ENCODE measurements at regions not wholly inside any gene's neighbourhood (a gene's known extent, or its start where the extent isn't known, plus 50 kb on each side); places are given as distances from the start of the nearest gene placed in this dataset.
A peak's percentile ranks its signal among the peaks of the same experiment; 100 is the strongest.

GRCh38 chr5:101404531-101404930, 501.4 kb upstream of the ST8SIA4 start:
- H3K36me3 ChIP-seq (ENCODE audit: control insufficient read depth, insufficient read depth, low read length), result no peaks in the 10 kb centered on the region
- H2AFZ ChIP-seq, result no peak overlapping the region
- no peak overlapping the region for H3K9ac ChIP-seq
- H3K9me3 ChIP-seq (ENCODE audit: control insufficient read depth, low read length), result no peaks in the 10 kb centered on the region
- H3K4me1 ChIP-seq, result no peaks in the 10 kb centered on the region
- no peak overlapping the region for H3K27ac ChIP-seq
- no peak for TF ChIP-seq CTCF (IDR thresholded peaks at IDR 0.05)
- no peak overlapping the region for H3K4me2 ChIP-seq (ENCODE audit: low read length)
- no peaks in the 10 kb centered on the region for H3K79me2 ChIP-seq
- no peak overlapping the region for H3K4me3 ChIP-seq (ENCODE audit: low read depth, low read length)
- no peaks in the 10 kb centered on the region for H3K27me3 ChIP-seq (ENCODE audit: control insufficient read depth, insufficient read depth, low read length)

DNA sequence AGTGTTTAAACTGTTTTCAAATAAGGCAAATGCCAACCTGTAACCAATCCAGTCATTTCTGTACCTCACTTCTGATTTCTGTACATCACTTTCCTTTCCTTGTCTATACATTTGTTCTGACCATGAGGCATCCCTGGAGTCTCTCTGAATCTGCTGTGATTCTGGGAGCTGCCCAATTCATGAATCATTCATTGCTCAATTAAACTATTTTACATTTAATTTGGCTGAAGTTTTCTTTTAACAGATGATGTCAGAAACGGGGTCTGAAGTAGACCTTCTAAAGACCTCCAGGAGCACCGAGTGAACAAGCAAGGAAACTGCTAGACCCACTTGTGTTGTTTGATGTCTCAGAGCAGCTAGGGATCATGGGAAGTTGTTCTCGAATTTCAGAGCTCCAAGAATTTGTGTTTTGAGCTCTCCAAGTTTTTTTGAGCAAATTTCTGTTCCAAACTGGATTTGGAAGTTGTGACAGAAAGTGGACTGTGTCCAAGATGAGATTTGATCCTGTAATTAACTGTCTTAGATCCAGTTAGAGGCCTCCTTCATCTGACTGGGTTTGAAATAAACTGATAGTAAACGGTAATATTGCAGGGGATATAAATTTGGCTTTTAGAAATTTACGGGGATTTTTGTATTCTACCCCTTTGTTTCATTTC, 490.8 kb upstream of the ST8SIA4 start:
- Histone ChIP-seq H3K27me3 (ENCODE audit: control insufficient read depth, insufficient read depth, low read length) (no peaks in the 10 kb centered on the region), H3K36me3 (ENCODE audit: control insufficient read depth, insufficient read depth, low read length) (no peaks in the 10 kb centered on the region), H3K4me2 (ENCODE audit: low read length) (no peak overlapping the region), H3K27ac (no peak overlapping the region), H3K9ac (no peak overlapping the region), H3K4me1 (no peaks in the 10 kb centered on the region), H3K4me3 (ENCODE audit: low read depth, low read length) (no peak overlapping the region), H3K79me2 (no peaks in the 10 kb centered on the region), H2AFZ (no peak overlapping the region), H3K9me3 (ENCODE audit: control insufficient read depth, low read length) (no peaks in the 10 kb centered on the region)
- TF ChIP-seq CTCF (IDR thresholded peaks at IDR 0.05), result no peak

- H3K27me3 ChIP-seq (ENCODE audit: control insufficient read depth, insufficient read depth, low read length), result no peaks in the 10 kb centered on the region
- no peaks in the 10 kb centered on the region for H3K9me3 ChIP-seq (ENCODE audit: control insufficient read depth, low read length)
- peak; percentile 28 for TF ChIP-seq CTCF (IDR thresholded peaks at IDR 0.05)
Measured at GRCh38 chr5:101390151-101390908, 487.2 kb upstream of the ST8SIA4 start.

GRCh38 chr5:101385276-101385675, 482.2 kb upstream of the ST8SIA4 start:
- Histone ChIP-seq H3K36me3 (ENCODE audit: control insufficient read depth, insufficient read depth, low read length) (no peaks in the 10 kb centered on the region), H2AFZ (no peak overlapping the region), H3K27ac (no peak overlapping the region), H3K79me2 (no peaks in the 10 kb centered on the region), H3K4me2 (ENCODE audit: low read length) (no peak overlapping the region), H3K9ac (no peak overlapping the region), H3K4me3 (ENCODE audit: low read depth, low read length) (no peak overlapping the region), H3K9me3 (ENCODE audit: control insufficient read depth, low read length) (no peaks in the 10 kb centered on the region), H3K27me3 (ENCODE audit: control insufficient read depth, insufficient read depth, low read length) (no peaks in the 10 kb centered on the region), H3K4me1 (no peaks in the 10 kb centered on the region)
- TF ChIP-seq CTCF (IDR thresholded peaks at IDR 0.05), result no peak

More at GRCh38 chr5:101390151-101390908, 487.2 kb upstream of the ST8SIA4 start:
- H3K79me2 ChIP-seq, result no peaks in the 10 kb centered on the region
- H3K4me1 ChIP-seq, result no peaks in the 10 kb centered on the region
- no peak overlapping the region for H3K4me3 ChIP-seq (ENCODE audit: low read depth, low read length)
- no peak overlapping the region for H3K27ac ChIP-seq
- no peak overlapping the region for H2AFZ ChIP-seq
- no peak overlapping the region for H3K4me2 ChIP-seq (ENCODE audit: low read length)
- H3K9ac ChIP-seq, result no peak overlapping the region
- no peaks in the 10 kb centered on the region for H3K36me3 ChIP-seq (ENCODE audit: control insufficient read depth, insufficient read depth, low read length)
